ENCODE measurements at regions not wholly inside any gene's neighbourhood (a gene's known extent, or its start where the extent isn't known, plus 50 kb on each side); places are given as distances from the start of the nearest gene placed in this dataset.
A peak's percentile ranks its signal among the peaks of the same experiment; 100 is the strongest.

- DNase-seq (ENCODE audit: low read depth): peak; percentile 9
- TF ChIP-seq CTCF (IDR thresholded peaks at IDR 0.05; ENCODE audit: insufficient read depth, low read depth, low read length, missing control alignments): no peak
- H3K4me3 ChIP-seq (ENCODE audit: low read depth, low read length): no peak overlapping the region
Measured at GRCh38 chr3:72673011-72673771, 175.1 kb downstream of the SHQ1 start.

- H3K4me3 ChIP-seq (ENCODE audit: low read depth, low read length): no peak overlapping the region
- no peak for DNase-seq (ENCODE audit: low read depth)
- no peak for TF ChIP-seq CTCF (IDR thresholded peaks at IDR 0.05; ENCODE audit: insufficient read depth, low read depth, low read length, missing control alignments)
Measured at GRCh38 chr3:72669224-72669623, 179.0 kb downstream of the SHQ1 start.

GRCh38 chr3:72666447-72666755 is 181.8 kb downstream of the SHQ1 start:
- H3K4me3 ChIP-seq (ENCODE audit: low read depth, low read length): no peak overlapping the region
- no peak for TF ChIP-seq CTCF (IDR thresholded peaks at IDR 0.05; ENCODE audit: insufficient read depth, low read depth, low read length, missing control alignments)
- DNase-seq (ENCODE audit: low read depth): no peak

GRCh38 chr3:72665701-72666446 is 182.4 kb downstream of the SHQ1 start:
- H3K4me3 ChIP-seq (ENCODE audit: low read depth, low read length): no peak overlapping the region
- peak; percentile 58 for DNase-seq (ENCODE audit: low read depth)
- peak; percentile 53 for TF ChIP-seq CTCF (IDR thresholded peaks at IDR 0.05; ENCODE audit: insufficient read depth, low read depth, low read length, missing control alignments)

GRCh38 chr3:72665103-72665502 is 183.1 kb downstream of the SHQ1 start:
- no peak overlapping the region for H3K4me3 ChIP-seq (ENCODE audit: low read depth, low read length)
- no peak for DNase-seq (ENCODE audit: low read depth)
- no peak for TF ChIP-seq CTCF (IDR thresholded peaks at IDR 0.05; ENCODE audit: insufficient read depth, low read depth, low read length, missing control alignments)

- H3K4me3 ChIP-seq (ENCODE audit: low read depth, low read length): no peak overlapping the region
- TF ChIP-seq CTCF (IDR thresholded peaks at IDR 0.05; ENCODE audit: insufficient read depth, low read depth, low read length, missing control alignments): no peak
- DNase-seq (ENCODE audit: low read depth): no peak
Measured at GRCh38 chr3:72664184-72664975, 183.9 kb downstream of the SHQ1 start.

Data from GM12865 (cell line).